ENCODE measurements at regions not wholly inside any gene's neighbourhood (a gene's known extent, or its start where the extent isn't known, plus 50 kb on each side); places are given as distances from the start of the nearest gene placed in this dataset.

DNA sequence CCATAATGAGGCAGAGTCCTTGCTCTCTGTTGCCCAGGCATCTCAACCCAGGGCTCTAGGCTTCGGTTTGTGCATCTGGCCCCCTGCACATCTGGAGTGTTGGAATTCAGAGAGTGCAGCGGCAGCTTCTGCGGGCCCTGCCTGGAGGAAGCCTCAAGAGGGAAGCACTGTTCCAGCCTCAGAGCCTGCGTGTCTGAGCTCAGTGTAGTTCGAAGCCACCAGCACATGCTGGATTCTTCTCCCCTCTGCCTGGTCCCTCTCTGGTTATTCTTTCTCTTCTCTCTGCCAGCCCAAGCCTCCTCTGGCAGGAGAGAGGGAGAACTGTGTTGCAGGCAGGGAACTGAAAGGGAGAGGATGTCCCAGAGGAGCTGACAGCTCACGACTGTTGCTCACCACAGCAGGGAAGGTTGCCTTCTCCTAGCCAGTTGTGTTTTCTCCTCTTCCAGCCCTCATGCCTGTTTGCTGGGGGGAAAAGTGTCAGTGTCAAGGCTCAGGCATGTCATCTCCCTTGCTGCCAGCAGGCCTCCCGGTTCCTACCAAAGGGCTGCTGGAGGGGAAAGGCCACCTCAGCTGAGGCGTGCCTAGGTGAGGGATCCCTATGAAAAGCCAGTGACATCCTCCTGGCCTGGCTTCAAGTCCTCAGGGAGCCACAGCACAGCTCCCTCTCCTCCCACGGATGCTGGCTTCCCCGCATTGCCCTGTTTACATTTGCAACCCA is 126.0 kb upstream of the LRFN2 start:
- in situ Hi-C loops (cut with MboI) (no loop called here), intact Hi-C loops (cut with micrococcal nuclease) (no loop called here)
- Histone ChIP-seq H3K27ac (ENCODE audit: extremely low read depth, low read depth, low read length) (no peak overlapping the region), H3K9me3 (replicated peaks; ENCODE audit: control insufficient read depth, insufficient read depth, low read depth, low read length) (peaks cover 6% of the 10 kb centered on the region; the same call in 1 of the 2 replicates), H3K9me1 (ENCODE audit: control insufficient read depth, insufficient read depth, low read length) (no peaks in the 10 kb centered on the region), H3K4me3 (no peak overlapping the region), H3K36me3 (ENCODE audit: control insufficient read depth, insufficient read depth, low read length) (no peaks in the 10 kb centered on the region), H2AFZ (ENCODE audit: low read depth, low read length) (peak overlapping the region; percentile 10; the same call in 1 of the 2 replicates), H3K79me2 (ENCODE audit: control insufficient read depth, insufficient read depth, low read length) (no peaks in the 10 kb centered on the region), H3K4me1 (replicated peaks in 1 of 2; ENCODE audit: control insufficient read depth in 2 of 2, insufficient read depth in 2 of 2, low read length in 2 of 2) (peaks cover 21 to 25% of the 10 kb centered on the region in 2 experiments; a peak in 4 of 5 replicates), H3K27me3 (ENCODE audit: control insufficient read depth in 2 of 2, insufficient read depth in 2 of 2, low read length in 2 of 2) (peaks cover 0 to 12% of the 10 kb centered on the region in 2 experiments; a peak in 3 of 5 replicates), H3K9ac (ENCODE audit: insufficient read depth in 1 of 2, low read depth in 2 of 2, low read length in 2 of 2) (no peak overlapping the region), H3K4me2 (ENCODE audit: insufficient read depth, low read length) (no peak overlapping the region), H4K20me1 (replicated peaks; ENCODE audit: control insufficient read depth, insufficient read depth, low read length) (no peaks in the 10 kb centered on the region)
- BruUV-seq (replicated peaks) = no TSS peak
- ATAC-seq (peak; percentile 60; the same call in 2 of the 3 replicates), FAIRE-seq (no peak), DNase-seq (ENCODE audit: extremely low read depth in 1 of 4, low spot score in 3 of 4) (peak in 1 of 4 experiments; percentile 19)
- 15% methylated on average over 10 of the region's 10 CpGs for WGBS (ENCODE audit: insufficient coverage, low coverage, missing lambda C conversion rate)
- ChIA-PET CTCF (ENCODE audit: low intra/inter-chr PET ratio) (no interaction called here), POLR2A (no interaction called here)
- TF ChIP-seq CCAR2 (IDR thresholded peaks at IDR 0.05; ENCODE audit: low read depth, low read length) = no peak
- TF ChIP-seq ZNF184 (CRISPR knock-in tag; IDR thresholded peaks at IDR 0.05) = no peak
- peak; percentile 75 for TF ChIP-seq L3MBTL2 (IDR thresholded peaks at IDR 0.05)
- no peak for TF ChIP-seq CHCHD3 (CRISPR knock-in tag; IDR thresholded peaks at IDR 0.05)
- no peak for TF ChIP-seq BRD4 (IDR thresholded peaks at IDR 0.05)
- no peak for TF ChIP-seq ZNF239 (CRISPR knock-in tag; IDR thresholded peaks at IDR 0.05)
- TF ChIP-seq ESRRA (IDR thresholded peaks at IDR 0.05; ENCODE audit: borderline replicate concordance, low read depth) = no peak
- no peak for TF ChIP-seq DIDO1 (tag; IDR thresholded peaks at IDR 0.05; ENCODE audit: low read depth)
- TF ChIP-seq, protein P1, sequence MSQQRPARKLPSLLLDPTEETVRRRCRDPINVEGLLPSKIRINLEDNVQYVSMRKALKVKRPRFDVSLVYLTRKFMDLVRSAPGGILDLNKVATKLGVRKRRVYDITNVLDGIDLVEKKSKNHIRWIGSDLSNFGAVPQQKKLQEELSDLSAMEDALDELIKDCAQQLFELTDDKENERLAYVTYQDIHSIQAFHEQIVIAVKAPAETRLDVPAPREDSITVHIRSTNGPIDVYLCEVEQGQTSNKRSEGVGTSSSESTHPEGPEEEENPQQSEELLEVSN (IDR thresholded peaks at IDR 0.05; ENCODE audit: borderline replicate concordance in 1 of 2, extremely low read depth in 1 of 2, insufficient read depth in 1 of 2, insufficient read length in 1 of 2, low read depth in 1 of 2, low read length in 1 of 2, poor library complexity in 1 of 2, severe bottlenecking in 1 of 2) = peak; percentile 31 to 48
- TF ChIP-seq, protein P2, sequence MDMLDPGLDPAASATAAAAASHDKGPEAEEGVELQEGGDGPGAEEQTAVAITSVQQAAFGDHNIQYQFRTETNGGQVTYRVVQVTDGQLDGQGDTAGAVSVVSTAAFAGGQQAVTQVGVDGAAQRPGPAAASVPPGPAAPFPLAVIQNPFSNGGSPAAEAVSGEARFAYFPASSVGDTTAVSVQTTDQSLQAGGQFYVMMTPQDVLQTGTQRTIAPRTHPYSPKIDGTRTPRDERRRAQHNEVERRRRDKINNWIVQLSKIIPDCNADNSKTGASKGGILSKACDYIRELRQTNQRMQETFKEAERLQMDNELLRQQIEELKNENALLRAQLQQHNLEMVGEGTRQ (CRISPR knock-in tag; IDR thresholded peaks at IDR 0.05) = no peak
